ENCODE measurements at regions not wholly inside any gene's neighbourhood (a gene's known extent, or its start where the extent isn't known, plus 50 kb on each side); places are given as distances from the start of the nearest gene placed in this dataset.
"Not testable (repeated sequence)": the region's sequence is repeated elsewhere in the genome, so short reads cannot be mapped to it uniquely, and the experiment has no call there.

- not testable (repeated sequence) for ATAC-seq (ENCODE audit: insufficient read depth, low read depth); H3K27ac ChIP-seq (ENCODE audit: low read length); H3K79me2 ChIP-seq (ENCODE audit: insufficient read depth, low read length); DNase-seq; H3K4me3 ChIP-seq (ENCODE audit: low read depth in 1 of 2, low read length in 2 of 2); H4K20me1 ChIP-seq (ENCODE audit: insufficient read depth, low read length); H3K36me3 ChIP-seq (ENCODE audit: insufficient read depth, low read length); H2AFZ ChIP-seq (ENCODE audit: low read depth, low read length); H3K4me1 ChIP-seq (ENCODE audit: insufficient read depth, low read length); H3K9ac ChIP-seq (ENCODE audit: low read depth, low read length); H3K4me2 ChIP-seq (ENCODE audit: insufficient read depth, low read length); H3K27me3 ChIP-seq (ENCODE audit: insufficient read depth, low read length, poor library complexity); H3K9me3 ChIP-seq (ENCODE audit: insufficient read depth, low read length, severe bottlenecking)
Observed at GRCh38 chr2:95755956-95756669, 164.3 kb downstream of the TRIM43 start.

- ATAC-seq (ENCODE audit: insufficient read depth, low read depth): no peak
- Histone ChIP-seq H3K36me3 (ENCODE audit: insufficient read depth, low read length) (no peaks in the 10 kb centered on the region), H3K9ac (ENCODE audit: low read depth, low read length) (no peak overlapping the region), H2AFZ (ENCODE audit: low read depth, low read length) (no peak overlapping the region), H3K4me2 (ENCODE audit: insufficient read depth, low read length) (no peak overlapping the region), H3K4me1 (ENCODE audit: insufficient read depth, low read length) (no peaks in the 10 kb centered on the region), H3K9me3 (ENCODE audit: insufficient read depth, low read length, severe bottlenecking) (no peaks in the 10 kb centered on the region), H3K4me3 (ENCODE audit: low read depth in 1 of 2, low read length in 2 of 2) (no peak overlapping the region), H3K79me2 (ENCODE audit: insufficient read depth, low read length) (no peaks in the 10 kb centered on the region), H4K20me1 (ENCODE audit: insufficient read depth, low read length) (no peaks in the 10 kb centered on the region), H3K27me3 (ENCODE audit: insufficient read depth, low read length, poor library complexity) (peaks cover 2% of the 10 kb centered on the region), H3K27ac (ENCODE audit: low read length) (no peak overlapping the region)
- DNase-seq: no peak
- TF ChIP-seq, protein P1, sequence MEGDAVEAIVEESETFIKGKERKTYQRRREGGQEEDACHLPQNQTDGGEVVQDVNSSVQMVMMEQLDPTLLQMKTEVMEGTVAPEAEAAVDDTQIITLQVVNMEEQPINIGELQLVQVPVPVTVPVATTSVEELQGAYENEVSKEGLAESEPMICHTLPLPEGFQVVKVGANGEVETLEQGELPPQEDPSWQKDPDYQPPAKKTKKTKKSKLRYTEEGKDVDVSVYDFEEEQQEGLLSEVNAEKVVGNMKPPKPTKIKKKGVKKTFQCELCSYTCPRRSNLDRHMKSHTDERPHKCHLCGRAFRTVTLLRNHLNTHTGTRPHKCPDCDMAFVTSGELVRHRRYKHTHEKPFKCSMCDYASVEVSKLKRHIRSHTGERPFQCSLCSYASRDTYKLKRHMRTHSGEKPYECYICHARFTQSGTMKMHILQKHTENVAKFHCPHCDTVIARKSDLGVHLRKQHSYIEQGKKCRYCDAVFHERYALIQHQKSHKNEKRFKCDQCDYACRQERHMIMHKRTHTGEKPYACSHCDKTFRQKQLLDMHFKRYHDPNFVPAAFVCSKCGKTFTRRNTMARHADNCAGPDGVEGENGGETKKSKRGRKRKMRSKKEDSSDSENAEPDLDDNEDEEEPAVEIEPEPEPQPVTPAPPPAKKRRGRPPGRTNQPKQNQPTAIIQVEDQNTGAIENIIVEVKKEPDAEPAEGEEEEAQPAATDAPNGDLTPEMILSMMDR (IDR thresholded peaks at IDR 0.05; ENCODE audit: borderline replicate concordance, extremely low read depth, low read length, poor library complexity, severe bottlenecking): no peak
- TF ChIP-seq EZH2 (IDR thresholded peaks at IDR 0.05; ENCODE audit: borderline replicate concordance, low read depth, low read length, severe bottlenecking): no peak
Observed at GRCh38 chr2:95757988-95758387, 166.2 kb downstream of the TRIM43 start.

- Histone ChIP-seq H3K79me2 (ENCODE audit: insufficient read depth, low read length) (no peaks in the 10 kb centered on the region), H3K9me3 (ENCODE audit: insufficient read depth, low read length, severe bottlenecking) (no peaks in the 10 kb centered on the region), H3K4me3 (ENCODE audit: low read depth in 1 of 2, low read length in 2 of 2) (no peak overlapping the region), H3K9ac (ENCODE audit: low read depth, low read length) (no peak overlapping the region), H3K4me2 (ENCODE audit: insufficient read depth, low read length) (no peak overlapping the region), H4K20me1 (ENCODE audit: insufficient read depth, low read length) (no peaks in the 10 kb centered on the region), H3K4me1 (ENCODE audit: insufficient read depth, low read length) (no peaks in the 10 kb centered on the region), H3K27ac (ENCODE audit: low read length) (no peak overlapping the region), H3K27me3 (ENCODE audit: insufficient read depth, low read length, poor library complexity) (peaks cover 3% of the 10 kb centered on the region), H3K36me3 (ENCODE audit: insufficient read depth, low read length) (no peaks in the 10 kb centered on the region), H2AFZ (ENCODE audit: low read depth, low read length) (no peak overlapping the region)
- no peak for TF ChIP-seq EZH2 (IDR thresholded peaks at IDR 0.05; ENCODE audit: borderline replicate concordance, low read depth, low read length, severe bottlenecking)
- TF ChIP-seq, protein P1 (IDR thresholded peaks at IDR 0.05; ENCODE audit: borderline replicate concordance, extremely low read depth, low read length, poor library complexity, severe bottlenecking): no peak
- no peak for ATAC-seq (ENCODE audit: insufficient read depth, low read depth)
- no peak for DNase-seq
Observed at GRCh38 chr2:95759481-95760246, 167.9 kb downstream of the TRIM43 start.

DNA sequence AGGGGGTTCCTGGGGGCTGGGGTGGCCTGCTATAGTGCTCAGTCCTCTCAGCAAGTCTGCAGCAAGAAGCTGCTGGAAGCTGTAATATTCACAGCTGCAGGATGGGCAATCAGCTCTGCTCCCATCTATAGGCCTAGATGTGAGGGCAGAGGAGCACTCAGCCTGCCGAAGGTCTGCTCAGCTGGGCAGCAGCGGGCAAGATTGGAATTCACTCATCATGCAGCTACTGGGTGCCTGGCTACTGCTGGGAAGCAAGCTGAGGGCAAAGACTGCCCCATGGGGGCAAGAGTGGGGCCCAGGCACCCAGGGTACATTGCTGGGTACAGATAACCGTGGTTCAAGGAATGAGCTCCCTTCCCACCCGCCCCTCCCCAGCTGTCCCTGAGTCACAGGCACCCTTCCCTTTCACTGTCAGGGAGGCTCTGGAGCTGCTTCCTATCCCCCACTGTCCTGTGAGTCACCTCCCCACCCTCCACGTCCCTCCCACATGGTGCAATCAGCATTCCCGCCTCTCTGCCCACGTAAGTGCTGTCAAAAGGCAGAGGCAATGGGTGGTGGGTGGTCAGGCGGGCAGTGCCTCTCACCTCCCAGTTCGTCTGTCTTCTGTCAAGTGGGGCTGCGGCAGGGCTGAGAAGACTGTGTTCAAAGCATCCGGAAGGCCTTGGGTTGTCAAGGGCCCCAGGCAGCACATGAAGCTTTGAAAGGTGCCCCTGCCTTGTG, 169.2 kb downstream of the TRIM43 start:
- Histone ChIP-seq H3K79me2 (ENCODE audit: insufficient read depth, low read length) (no peaks in the 10 kb centered on the region), H3K27ac (ENCODE audit: low read length) (no peak overlapping the region), H3K4me2 (ENCODE audit: insufficient read depth, low read length) (no peak overlapping the region), H3K36me3 (ENCODE audit: insufficient read depth, low read length) (no peaks in the 10 kb centered on the region), H3K9ac (ENCODE audit: low read depth, low read length) (no peak overlapping the region), H3K27me3 (ENCODE audit: insufficient read depth, low read length, poor library complexity) (peaks cover 3% of the 10 kb centered on the region), H2AFZ (ENCODE audit: low read depth, low read length) (no peak overlapping the region), H4K20me1 (ENCODE audit: insufficient read depth, low read length) (no peaks in the 10 kb centered on the region), H3K4me3 (ENCODE audit: low read depth in 1 of 2, low read length in 2 of 2) (no peak overlapping the region), H3K4me1 (ENCODE audit: insufficient read depth, low read length) (no peaks in the 10 kb centered on the region), H3K9me3 (ENCODE audit: insufficient read depth, low read length, severe bottlenecking) (no peaks in the 10 kb centered on the region)
- ATAC-seq (ENCODE audit: insufficient read depth, low read depth): no peak
- DNase-seq: no peak
- TF ChIP-seq, protein P1 (IDR thresholded peaks at IDR 0.05; ENCODE audit: borderline replicate concordance, extremely low read depth, low read length, poor library complexity, severe bottlenecking): no peak

All from DND-41 (cell line).